Calu3 (cell line): ENCODE measurements at regions not wholly inside any gene's neighbourhood (a gene's known extent, or its start where the extent isn't known, plus 50 kb on each side); places are given as distances from the start of the nearest gene placed in this dataset.

ENCODE experiments used
- BruUV-seq: library from RNA; stranded (reverse); fragments of 400-500 nt; replicated peaks from 2 replicates; lab custom pipeline; 2021; lab: Mats Ljungman, UMichigan
- CTCF ChIA-PET: fragments of 300-600 bp; sonication (Branson Sonifier 250); formaldehyde crosslinking; loops from one replicate; lab custom pipeline; 2022; ENCODE audit warnings: antibody characterized with exemption; lab: Charles Lee
- DNase-seq: peaks from one replicate; pipeline ENCODE4 v3.0.0; 2022
- H3K27ac Mint-ChIP-seq: one replicate; pipeline ENCODE4 v1.8.0; 2022; ENCODE audit warnings: mixed read lengths; ENCODE audit not compliant: unreplicated experiment
- H3K27me3 Mint-ChIP-seq: one replicate; pipeline ENCODE4 v1.8.0; 2022; ENCODE audit warnings: mixed read lengths; ENCODE audit not compliant: unreplicated experiment
- H3K36me3 Mint-ChIP-seq: one replicate; pipeline ENCODE4 v1.8.0; 2022; ENCODE audit warnings: mild to moderate bottlenecking, moderate library complexity, mixed read lengths; ENCODE audit not compliant: insufficient read depth, unreplicated experiment
- H3K4me1 Mint-ChIP-seq: one replicate; pipeline ENCODE4 v1.8.0; 2022; ENCODE audit warnings: mild to moderate bottlenecking, low read depth, mixed read lengths; ENCODE audit not compliant: unreplicated experiment
- H3K4me3 Mint-ChIP-seq: one replicate; pipeline ENCODE4 v1.8.0; 2022; ENCODE audit warnings: mild to moderate bottlenecking, low read depth, moderate library complexity, mixed read lengths; ENCODE audit not compliant: unreplicated experiment
- H3K9me3 Mint-ChIP-seq: one replicate; pipeline ENCODE4 v1.8.0; 2022; ENCODE audit warnings: low read depth, mixed read lengths; ENCODE audit not compliant: unreplicated experiment
- intact Hi-C: fragments of 100-400 bp; cut with micrococcal nuclease; formaldehyde crosslinking; loops from one replicate; pipeline ENCODE4 v1.10.0; 2022; ENCODE audit not compliant: unreplicated experiment
- TF ChIP-seq, protein P1 (sequence below): fragments of 200-600 bp; IDR thresholded peaks from one replicate; pipeline ENCODE4 v1.8.0; 2022; ENCODE audit warnings: antibody characterized with exemption; ENCODE audit not compliant: unreplicated experiment

- Mint-ChIP-seq H3K27me3 (no peaks in the 10 kb centered on the region), H3K27ac (peak overlapping the region; percentile 90), H3K4me1 (no peaks in the 10 kb centered on the region), H3K4me3 (no peak overlapping the region), H3K9me3 (peaks cover 4% of the 10 kb centered on the region), H3K36me3 (no peaks in the 10 kb centered on the region)
- TF ChIP-seq, protein P1, sequence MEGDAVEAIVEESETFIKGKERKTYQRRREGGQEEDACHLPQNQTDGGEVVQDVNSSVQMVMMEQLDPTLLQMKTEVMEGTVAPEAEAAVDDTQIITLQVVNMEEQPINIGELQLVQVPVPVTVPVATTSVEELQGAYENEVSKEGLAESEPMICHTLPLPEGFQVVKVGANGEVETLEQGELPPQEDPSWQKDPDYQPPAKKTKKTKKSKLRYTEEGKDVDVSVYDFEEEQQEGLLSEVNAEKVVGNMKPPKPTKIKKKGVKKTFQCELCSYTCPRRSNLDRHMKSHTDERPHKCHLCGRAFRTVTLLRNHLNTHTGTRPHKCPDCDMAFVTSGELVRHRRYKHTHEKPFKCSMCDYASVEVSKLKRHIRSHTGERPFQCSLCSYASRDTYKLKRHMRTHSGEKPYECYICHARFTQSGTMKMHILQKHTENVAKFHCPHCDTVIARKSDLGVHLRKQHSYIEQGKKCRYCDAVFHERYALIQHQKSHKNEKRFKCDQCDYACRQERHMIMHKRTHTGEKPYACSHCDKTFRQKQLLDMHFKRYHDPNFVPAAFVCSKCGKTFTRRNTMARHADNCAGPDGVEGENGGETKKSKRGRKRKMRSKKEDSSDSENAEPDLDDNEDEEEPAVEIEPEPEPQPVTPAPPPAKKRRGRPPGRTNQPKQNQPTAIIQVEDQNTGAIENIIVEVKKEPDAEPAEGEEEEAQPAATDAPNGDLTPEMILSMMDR: no peak
- intact Hi-C loops: no loop called here
- no TSS peak for BruUV-seq
- peak; percentile 1 for DNase-seq
- CTCF ChIA-PET: no interaction called here
These were observed 244.3 kb upstream of the NOVA1 start for GRCh38 chr14:26841920-26842741.

GRCh38 chr14:26845151-26845818, 247.5 kb upstream of the NOVA1 start:
- H3K27ac Mint-ChIP-seq: no peak overlapping the region

DNA sequence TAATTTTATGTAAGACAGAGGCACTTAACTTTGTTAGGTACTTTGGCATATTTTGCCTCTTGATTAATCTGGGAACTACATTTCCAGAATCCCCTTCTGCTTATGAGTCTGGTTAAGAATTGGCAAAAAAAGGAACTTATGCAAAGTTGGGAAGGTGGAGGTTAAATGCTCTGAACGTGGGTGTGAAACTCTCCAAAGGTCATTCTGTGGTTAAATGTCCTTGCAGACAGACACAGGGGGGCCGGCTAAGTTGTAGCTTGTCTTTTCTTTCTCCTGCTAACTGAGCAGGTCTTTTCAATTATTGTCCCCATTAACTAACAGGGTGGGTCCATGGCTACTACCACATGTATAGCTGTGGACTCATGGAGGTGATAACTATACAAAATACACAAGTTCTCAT, 248.6 kb upstream of the NOVA1 start:
- Mint-ChIP-seq H3K4me3 (no peak overlapping the region), H3K36me3 (no peaks in the 10 kb centered on the region), H3K27me3 (no peaks in the 10 kb centered on the region), H3K4me1 (no peaks in the 10 kb centered on the region), H3K9me3 (peaks cover 6% of the 10 kb centered on the region), H3K27ac (no peak overlapping the region)
- intact Hi-C loops: no loop called here
- no TSS peak for BruUV-seq
- no peak for DNase-seq
- CTCF ChIA-PET: no interaction called here
- TF ChIP-seq, protein P1: no peak

More at GRCh38 chr14:26845151-26845818, 247.5 kb upstream of the NOVA1 start:
- no peaks in the 10 kb centered on the region for H3K4me1 Mint-ChIP-seq
- BruUV-seq: no TSS peak
- no peak overlapping the region for H3K4me3 Mint-ChIP-seq
- H3K36me3 Mint-ChIP-seq: no peaks in the 10 kb centered on the region
- DNase-seq: no peak
- intact Hi-C loops: no loop called here
- TF ChIP-seq, protein P1: no peak
- H3K9me3 Mint-ChIP-seq: peaks cover 6% of the 10 kb centered on the region
- CTCF ChIA-PET: no interaction called here
- no peaks in the 10 kb centered on the region for H3K27me3 Mint-ChIP-seq

GRCh38 chr14:26849514-26849913, 251.7 kb upstream of the NOVA1 start:
- BruUV-seq: no TSS peak
- no peaks in the 10 kb centered on the region for H3K36me3 Mint-ChIP-seq
- intact Hi-C loops: no loop called here
- H3K27ac Mint-ChIP-seq: no peak overlapping the region
- CTCF ChIA-PET: no interaction called here
- no peak overlapping the region for H3K4me3 Mint-ChIP-seq
- DNase-seq: no peak
- H3K9me3 Mint-ChIP-seq: peaks cover 6% of the 10 kb centered on the region
- TF ChIP-seq, protein P1: no peak
- no peaks in the 10 kb centered on the region for H3K4me1 Mint-ChIP-seq
- H3K27me3 Mint-ChIP-seq: no peaks in the 10 kb centered on the region
